Fibroblast of peridontal ligament (primary cell): ENCODE measurements at regions not wholly inside any gene's neighbourhood (a gene's known extent, or its start where the extent isn't known, plus 50 kb on each side); places are given as distances from the start of the nearest gene placed in this dataset.
"Not testable (repeated sequence)": the region's sequence is repeated elsewhere in the genome, so short reads cannot be mapped to it uniquely, and the experiment has no call there.

ENCODE experiments used
- DNase-seq: peaks from one replicate; pipeline ENCODE4 v3.0.0-alpha.2; 2010; ENCODE audit errors: extremely low read depth

DNA sequence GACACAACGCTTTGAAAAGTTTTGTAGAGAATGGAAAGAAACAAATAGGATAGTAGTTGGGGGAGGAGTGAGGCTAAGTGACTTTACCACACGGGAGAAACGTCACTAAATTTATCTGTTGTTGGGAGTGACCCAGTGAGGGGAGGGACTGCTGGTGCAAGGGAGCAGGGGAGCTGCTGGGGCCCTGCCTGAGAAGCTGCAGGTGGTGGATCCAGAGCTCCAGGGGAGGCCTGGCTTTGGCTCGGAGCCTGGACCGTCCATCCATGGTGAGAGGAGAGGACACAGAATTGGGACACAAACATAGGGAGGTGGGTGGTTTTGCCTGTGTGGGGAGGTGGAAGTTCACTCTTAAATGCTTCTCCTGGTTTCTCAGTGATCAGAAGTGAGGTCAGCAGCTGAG is 107.6 kb downstream of the GOSR1 start:
- no peak for DNase-seq

DNA sequence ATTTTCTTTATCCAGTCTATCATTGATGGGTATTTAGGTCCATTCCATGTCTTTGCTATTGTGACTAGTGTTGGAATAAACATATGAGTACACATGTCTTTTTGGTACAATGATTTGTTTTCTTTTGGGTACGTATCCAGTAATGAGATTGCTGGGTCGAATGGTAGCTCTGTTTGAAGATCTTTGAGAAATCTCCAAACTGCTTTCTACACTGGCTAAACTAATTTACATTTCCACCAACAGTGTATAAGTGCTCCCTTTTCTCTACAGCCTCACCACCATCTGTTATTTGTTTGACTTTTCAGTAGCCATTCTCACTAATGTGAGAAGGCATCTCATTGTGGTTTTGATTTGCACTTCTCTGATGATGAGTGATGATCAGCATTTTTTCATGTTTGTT is 103.7 kb downstream of the GOSR1 start:
- DNase-seq, result peak; percentile 69

DNA sequence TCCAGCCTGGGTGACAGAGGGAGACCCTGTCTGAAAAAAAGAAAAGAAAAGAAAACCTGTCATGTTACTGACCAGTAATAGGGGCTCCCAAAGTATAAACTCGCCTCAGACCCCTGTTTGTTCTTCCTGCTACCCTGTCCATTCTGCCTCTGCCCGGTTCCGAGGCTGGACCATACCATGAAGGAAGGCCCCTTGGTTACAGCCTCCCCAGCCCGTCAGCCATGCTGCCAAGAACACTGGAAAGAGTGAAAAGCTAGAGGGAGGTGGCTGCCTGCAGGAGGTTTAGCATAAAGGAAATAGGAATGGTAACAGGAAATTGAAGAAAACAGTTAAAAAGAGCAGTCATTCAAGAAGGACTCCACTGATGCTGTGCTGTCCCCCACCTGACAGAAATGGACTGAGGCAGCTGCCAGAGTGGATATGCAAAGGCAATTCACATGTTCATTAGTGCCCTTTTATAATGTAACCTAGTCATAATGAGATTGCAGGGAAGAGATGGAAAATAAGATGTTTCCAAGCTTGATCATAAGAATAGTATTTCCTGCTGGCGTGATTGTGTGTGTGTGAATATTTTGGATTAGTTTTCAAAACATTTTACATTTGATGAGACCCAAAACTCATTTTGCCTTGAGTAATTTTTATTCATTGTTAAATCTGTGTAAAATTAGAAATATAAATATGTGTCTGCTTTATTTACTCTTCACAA is 102.6 kb downstream of the GOSR1 start:
- DNase-seq, result peak; percentile 14

DNA sequence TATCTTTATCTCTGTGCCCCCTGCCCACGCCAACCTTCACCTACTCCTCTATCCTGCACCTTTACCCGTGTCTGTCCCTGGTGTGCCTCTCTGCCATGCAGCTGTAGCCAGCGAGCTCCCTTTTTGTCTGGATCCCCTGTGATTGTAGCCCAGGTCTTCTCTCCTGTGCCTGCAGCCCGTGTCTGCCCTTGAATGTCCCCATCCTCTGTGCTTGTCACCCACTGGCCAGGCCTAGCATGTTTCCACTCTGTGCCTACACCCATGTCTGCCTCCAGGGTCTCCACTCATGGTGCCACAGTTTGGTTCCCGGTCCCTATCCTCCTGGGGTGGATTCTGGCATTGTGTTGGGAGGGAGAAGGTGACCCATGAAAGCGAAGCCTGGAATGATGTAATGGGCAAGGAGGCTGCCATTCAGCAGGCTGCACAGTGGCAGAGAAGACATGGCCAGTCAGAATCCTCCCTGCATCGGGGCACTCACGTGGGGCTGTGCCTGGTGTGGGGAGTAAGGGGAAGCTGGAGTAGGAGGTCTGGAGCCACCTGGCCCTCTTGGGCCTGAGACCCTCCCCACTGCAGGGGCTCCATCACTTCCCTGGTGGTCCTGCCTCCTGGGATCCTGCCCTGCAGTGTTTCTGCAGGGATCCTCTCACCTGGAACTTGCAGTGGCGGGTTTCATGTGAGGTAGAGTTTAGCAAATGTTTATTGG is 101.0 kb downstream of the GOSR1 start:
- not testable (repeated sequence) for DNase-seq
